HG03175 (cell line): ENCODE measurements at regions not wholly inside any gene's neighbourhood (a gene's known extent, or its start where the extent isn't known, plus 50 kb on each side); places are given as distances from the start of the nearest gene placed in this dataset.

ENCODE experiments used
- ATAC-seq: cut with Tn5 transposase; IDR thresholded peaks from one replicate; pipeline ENCODE4 v1.9.1; 2021; ENCODE audit warnings: mild to moderate bottlenecking, moderate library complexity; ENCODE audit not compliant: unreplicated experiment

DNA sequence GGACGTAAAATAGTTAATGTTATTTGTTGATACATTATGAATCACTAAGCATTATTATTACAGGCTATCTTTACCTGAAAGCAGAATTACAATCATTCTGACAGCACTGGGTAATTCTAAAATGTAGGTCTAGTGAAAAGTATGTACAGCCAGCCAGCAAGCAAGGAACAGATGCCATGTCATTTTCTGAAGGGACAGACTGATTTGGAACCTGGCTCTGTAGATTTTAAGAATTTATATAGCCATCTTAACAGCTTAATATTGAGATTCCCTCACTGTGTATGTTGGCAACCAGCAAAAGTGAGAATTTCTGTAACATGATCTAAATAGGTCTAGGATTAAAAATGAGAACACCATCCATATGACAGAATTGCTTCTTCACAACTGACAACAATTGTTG lies 359.4 kb downstream of the ZIC4 start:
- ATAC-seq, result no peak

GRCh38 chr3:147038481-147038880 lies 367.9 kb downstream of the ZIC4 start:
- ATAC-seq, result no peak

GRCh38 chr3:147034359-147034758 lies 372.0 kb downstream of the ZIC4 start:
- ATAC-seq, result no peak

DNA sequence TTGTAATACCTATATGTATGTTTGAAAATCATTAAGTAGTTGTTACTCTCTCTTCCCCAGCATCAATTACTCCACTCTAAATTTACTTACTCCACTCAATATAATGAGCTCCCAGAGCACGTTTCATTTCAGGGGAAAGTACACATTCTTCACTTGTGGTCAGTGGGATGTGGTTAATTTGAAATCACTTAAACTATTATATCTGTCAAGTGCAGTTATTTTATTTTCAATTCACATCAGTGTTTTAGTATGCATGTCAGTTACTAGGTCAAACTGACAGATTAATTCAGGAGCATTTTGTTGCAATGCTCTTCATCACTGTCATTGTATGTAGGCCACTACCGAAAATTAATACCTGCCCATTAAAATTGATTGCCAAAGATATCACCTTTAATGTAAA lies 376.1 kb downstream of the ZIC4 start:
- ATAC-seq, result no peak

- ATAC-seq, result no peak
Measured at GRCh38 chr3:147015334-147015733, 391.0 kb downstream of the ZIC4 start.

DNA sequence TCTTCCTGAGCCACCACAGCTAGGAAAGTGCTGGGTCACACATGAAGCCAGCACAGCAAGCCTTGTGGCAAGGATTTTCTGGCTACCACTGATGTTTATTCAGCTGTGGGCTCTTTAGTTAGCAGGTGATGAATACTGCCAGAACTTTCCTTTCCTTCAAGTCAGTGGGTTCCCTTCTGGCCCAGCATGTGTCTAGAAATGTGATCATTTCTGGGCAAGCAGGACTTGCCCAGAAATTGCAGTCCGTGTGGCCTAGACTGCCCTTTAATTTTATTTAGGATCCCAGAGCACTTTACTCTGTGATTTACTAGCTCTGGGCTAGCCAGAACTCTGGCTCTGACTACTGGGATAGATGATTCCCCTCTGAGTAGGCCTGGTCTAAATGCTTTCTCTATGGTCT lies 397.5 kb downstream of the ZIC4 start:
- no peak for ATAC-seq

- ATAC-seq, result no peak
Measured at GRCh38 chr3:147008458-147008857, 397.9 kb downstream of the ZIC4 start.

DNA sequence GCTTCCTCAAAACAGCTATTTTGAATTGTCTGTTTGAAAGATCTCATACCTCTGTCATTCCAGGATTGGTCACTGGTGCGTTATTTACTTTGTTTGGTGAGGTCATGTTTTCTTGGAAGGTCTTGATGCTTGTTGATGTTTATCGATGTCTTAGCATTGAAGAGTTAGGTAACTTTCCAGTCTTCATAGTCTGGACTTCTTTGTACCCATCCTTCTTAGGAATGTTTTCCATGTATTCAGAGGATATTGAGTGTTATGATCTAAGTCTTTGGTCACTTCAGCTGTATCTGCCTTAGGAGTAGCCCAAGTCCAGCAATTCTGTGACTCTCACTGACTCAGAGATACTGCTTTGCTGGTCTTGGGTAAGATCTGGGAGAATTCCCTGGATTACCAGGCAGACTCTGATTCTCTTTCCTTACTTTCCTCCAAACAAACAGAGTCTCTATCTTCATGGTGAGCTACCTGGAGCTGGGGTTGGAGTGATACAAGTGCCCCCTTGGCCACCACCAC lies 398.6 kb downstream of the ZIC4 start:
- no peak for ATAC-seq

DNA sequence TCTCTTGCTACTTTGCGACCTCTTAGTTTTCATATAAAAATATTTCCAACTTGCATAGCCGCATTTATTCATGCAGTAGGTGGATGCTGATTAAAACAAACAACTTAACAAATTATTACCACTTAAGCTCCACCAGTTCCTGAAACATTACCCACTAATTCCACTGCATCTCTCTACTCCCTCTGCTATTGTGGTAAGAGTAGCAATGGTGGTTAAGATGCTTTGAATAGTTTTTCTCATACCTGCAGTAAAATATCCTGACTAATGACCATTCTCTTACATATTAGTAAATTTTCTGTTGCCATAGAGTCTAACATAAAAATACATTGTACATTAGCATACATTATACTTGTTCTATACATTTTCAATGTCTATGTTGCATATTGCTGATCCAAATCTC lies 397.6 kb upstream of the PLSCR5 start:
- ATAC-seq, result no peak

GRCh38 chr3:147000274-147000673 lies 395.1 kb upstream of the PLSCR5 start:
- ATAC-seq, result no peak

- no peak for ATAC-seq
Measured at GRCh38 chr3:146991907-146992306, 386.8 kb upstream of the PLSCR5 start.

DNA sequence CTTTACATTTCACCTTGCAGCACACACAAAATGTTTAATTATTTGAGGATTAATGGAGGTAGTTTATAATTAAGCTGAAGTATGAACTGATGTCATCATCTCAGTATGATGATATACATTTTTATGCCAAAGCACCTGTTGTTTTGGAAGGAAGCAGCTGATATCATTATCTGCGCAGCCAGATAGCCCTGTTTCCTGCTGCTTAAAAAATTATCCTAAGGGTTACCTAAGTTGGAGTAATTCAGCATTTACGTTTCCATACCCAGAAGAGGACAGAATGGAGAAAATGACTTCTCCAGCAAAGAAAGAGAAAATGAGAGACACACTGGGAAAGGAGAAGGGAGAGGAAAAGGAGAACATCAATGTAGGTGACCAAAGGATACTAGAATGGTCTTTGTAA lies 370.3 kb upstream of the PLSCR5 start:
- ATAC-seq, result no peak

- ATAC-seq, result no peak
Measured at GRCh38 chr3:146975032-146975431, 369.9 kb upstream of the PLSCR5 start.

- no peak for ATAC-seq
Measured at GRCh38 chr3:146974001-146974400, 368.9 kb upstream of the PLSCR5 start.

GRCh38 chr3:146972726-146973125 lies 367.6 kb upstream of the PLSCR5 start:
- no peak for ATAC-seq

DNA sequence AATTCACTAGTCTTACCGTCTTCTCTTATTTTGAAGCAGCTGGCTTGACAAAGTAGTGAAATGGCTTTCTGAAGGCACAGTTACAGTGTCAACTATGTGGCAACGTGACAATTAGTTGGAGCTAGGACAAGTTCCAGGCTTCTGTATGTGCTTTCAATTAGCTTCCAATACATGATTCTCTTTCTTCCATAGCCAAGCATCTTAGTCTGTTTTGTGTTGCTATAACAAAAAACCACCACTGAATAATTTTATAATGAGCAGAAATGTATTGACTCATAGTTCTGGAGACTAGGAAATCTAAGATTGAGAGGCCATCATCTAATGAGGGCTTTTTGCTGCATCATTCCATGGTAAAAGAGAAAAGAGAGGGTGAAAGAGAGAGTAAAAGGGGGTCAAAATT lies 365.1 kb upstream of the PLSCR5 start:
- no peak for ATAC-seq

GRCh38 chr3:146969356-146969755 lies 364.2 kb upstream of the PLSCR5 start:
- no peak for ATAC-seq

DNA sequence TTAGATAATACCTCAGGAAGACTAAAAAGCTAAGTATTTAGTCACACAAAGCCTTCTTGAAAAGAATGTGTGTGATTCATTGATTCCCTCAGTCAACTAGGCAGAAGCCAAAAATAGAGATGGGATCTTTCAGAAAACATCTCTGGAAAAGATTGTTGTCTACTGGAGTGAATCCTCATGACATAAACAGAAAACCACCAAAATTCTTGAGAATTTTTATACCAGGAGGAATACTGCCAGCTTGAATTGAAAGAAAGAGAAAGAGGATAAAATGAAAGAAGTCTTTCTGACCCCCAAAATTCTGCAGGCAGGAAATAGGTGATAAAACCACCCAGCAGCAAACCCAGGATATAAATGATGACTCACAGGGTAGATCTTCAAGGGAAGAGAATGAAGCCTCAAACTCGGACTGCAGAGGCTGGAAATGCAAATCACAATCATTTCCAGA lies 363.1 kb upstream of the PLSCR5 start:
- ATAC-seq, result no peak

GRCh38 chr3:146967783-146968182 lies 362.6 kb upstream of the PLSCR5 start:
- no peak for ATAC-seq

DNA sequence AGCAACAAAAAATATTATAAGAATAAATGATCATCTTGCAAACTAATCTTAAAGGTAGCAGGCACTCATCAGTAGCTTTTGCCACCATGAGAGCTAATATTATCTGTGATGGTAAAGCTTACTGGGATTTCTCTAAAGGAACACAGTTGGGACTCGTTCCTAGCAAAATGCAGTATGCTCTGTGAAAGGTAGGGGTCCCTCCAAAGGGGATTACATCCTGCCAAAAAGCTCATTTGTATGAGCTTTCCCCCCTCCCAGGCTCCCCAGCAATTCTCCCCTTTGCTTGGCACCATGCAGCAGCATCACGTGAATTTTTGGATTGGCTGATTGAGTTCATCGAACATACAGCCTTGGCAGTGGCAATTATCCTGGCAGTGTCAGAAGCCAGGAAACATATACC lies 361.0 kb upstream of the PLSCR5 start:
- no peak for ATAC-seq

- no peak for ATAC-seq
Measured at GRCh38 chr3:146953511-146953981, 348.4 kb upstream of the PLSCR5 start.

- no peak for ATAC-seq
Measured at GRCh38 chr3:146948985-146949384, 343.8 kb upstream of the PLSCR5 start.

- no peak for ATAC-seq
Measured at GRCh38 chr3:146948186-146948585, 343.0 kb upstream of the PLSCR5 start.
